CD4-positive, CD25-positive, alpha-beta regulatory T cell (primary cell): ENCODE measurements at regions not wholly inside any gene's neighbourhood (a gene's known extent, or its start where the extent isn't known, plus 50 kb on each side); places are given as distances from the start of the nearest gene placed in this dataset.

Experiments
- ATAC-seq, 2 donors: fragments of 150-1000 bp; cut with Tn5 transposase; one replicate each; pipeline ENCODE4 v1.10.0; 2021; ENCODE audit warnings: low read depth in 2 of 2, moderate number of reproducible peaks in 2 of 2, moderate library complexity in 1 of 2
- DNase-seq, 3 donors: peaks; one replicate each; pipeline versions ENCODE4 v3.0.0 to v3.0.0-alpha.2; 2012 to 2022; ENCODE audit warnings: mixed read lengths in 1 of 3
- H3K27ac ChIP-seq: one replicate; pipeline ENCODE4 v1.7.0; 2013; ENCODE audit warnings: mild to moderate bottlenecking, low read length; ENCODE audit not compliant: insufficient read depth, poor library complexity, severe bottlenecking
- H3K27me3 ChIP-seq: one replicate; pipeline ENCODE4 v1.7.0; 2013; ENCODE audit warnings: low read length; ENCODE audit not compliant: control insufficient read depth, insufficient read depth
- H3K36me3 ChIP-seq: one replicate; pipeline ENCODE4 v1.7.0; 2013; ENCODE audit warnings: mild to moderate bottlenecking, low read length, moderate library complexity; ENCODE audit not compliant: control insufficient read depth, insufficient read depth
- H3K4me1 ChIP-seq: 2 replicates; pipeline ENCODE4 v1.7.0; 2013; ENCODE audit warnings: mild to moderate bottlenecking, low read length; ENCODE audit not compliant: insufficient read depth, control insufficient read depth, poor library complexity, severe bottlenecking
- H3K4me3 ChIP-seq: one replicate; pipeline ENCODE4 v1.7.0; 2013; ENCODE audit warnings: low read depth, mild to moderate bottlenecking, low read length, moderate library complexity
- H3K9me3 ChIP-seq, 2 experiments: 1 replicate in 1 of 2; 2 replicates in 1 of 2; pipeline ENCODE4 v1.7.0; 2013; ENCODE audit warnings: low read length in 2 of 2, mild to moderate bottlenecking in 1 of 2, moderate library complexity in 1 of 2; ENCODE audit not compliant: control insufficient read depth in 2 of 2
- H3K27ac Mint-ChIP-seq, 3 donors: one replicate each; pipeline ENCODE4 v1.8.0; 2020 to 2022; ENCODE audit warnings: mild to moderate bottlenecking in 3 of 3, mixed read lengths in 3 of 3, moderate library complexity in 2 of 3
- H3K27me3 Mint-ChIP-seq: one replicate; pipeline ENCODE4 v1.8.0; 2022; ENCODE audit warnings: mild to moderate bottlenecking, mixed read lengths
- H3K36me3 Mint-ChIP-seq: one replicate; pipeline ENCODE4 v1.8.0; 2020; ENCODE audit warnings: mixed read lengths
- H3K4me1 Mint-ChIP-seq, 4 donors: one replicate each; pipeline ENCODE4 v1.8.0; 2020 to 2022; ENCODE audit warnings: mixed read lengths in 4 of 4, mild to moderate bottlenecking in 1 of 4
- H3K4me3 Mint-ChIP-seq, 4 donors: one replicate each; pipeline ENCODE4 v1.8.0; 2020 to 2022; ENCODE audit warnings: mild to moderate bottlenecking in 4 of 4, mixed read lengths in 4 of 4, moderate library complexity in 3 of 4
- H3K9me3 Mint-ChIP-seq, 7 donors: one replicate each; pipeline ENCODE4 v1.8.0; 2020 to 2022; ENCODE audit warnings: mixed read lengths in 7 of 7, mild to moderate bottlenecking in 3 of 7, moderate library complexity in 2 of 7

- Histone ChIP-seq H3K4me1 (no peaks in the 10 kb centered on the region), H3K9me3 (peaks cover 12 to 35% of the 10 kb centered on the region in 2 experiments), H3K27me3 (no peaks in the 10 kb centered on the region), H3K4me3 (no peak overlapping the region), H3K27ac (no peak overlapping the region), H3K36me3 (no peaks in the 10 kb centered on the region)
- Mint-ChIP-seq H3K4me1 (peaks cover 0 to 5% (median 0%) of the 10 kb centered on the region in 4 donors), H3K9me3 (peaks cover 2 to 58% (median 24%) of the 10 kb centered on the region in 7 donors), H3K36me3 (peaks cover 3% of the 10 kb centered on the region), H3K27ac (no peak overlapping the region), H3K27me3 (no peaks in the 10 kb centered on the region), H3K4me3 (no peak overlapping the region)
- no peak for DNase-seq
- no peak for ATAC-seq
Measured at GRCh38 chr19:56721714-56722113, 50.2 kb upstream of the ZNF835 start.
